Osteocyte (in vitro differentiated cells): ENCODE measurements at regions not wholly inside any gene's neighbourhood (a gene's known extent, or its start where the extent isn't known, plus 50 kb on each side); places are given as distances from the start of the nearest gene placed in this dataset.

ENCODE experiments used
- DNase-seq: peaks from one replicate; pipeline ENCODE4 v3.0.0; 2021; ENCODE audit warnings: mixed read lengths; ENCODE audit not compliant: unreplicated experiment; ENCODE audit errors: extremely low spot score
- H3K27ac Mint-ChIP-seq: one replicate; pipeline ENCODE4 v1.8.0; 2021; ENCODE audit warnings: mild to moderate bottlenecking, mixed read lengths; ENCODE audit not compliant: unreplicated experiment
- H3K27me3 Mint-ChIP-seq: one replicate; pipeline ENCODE4 v1.8.0; 2021; ENCODE audit warnings: mixed read lengths; ENCODE audit not compliant: unreplicated experiment
- H3K36me3 Mint-ChIP-seq: one replicate; pipeline ENCODE4 v1.8.0; 2021; ENCODE audit warnings: mixed read lengths; ENCODE audit not compliant: unreplicated experiment
- H3K4me1 Mint-ChIP-seq: one replicate; pipeline ENCODE4 v1.8.0; 2021; ENCODE audit warnings: mixed read lengths; ENCODE audit not compliant: unreplicated experiment
- H3K4me3 Mint-ChIP-seq: one replicate; pipeline ENCODE4 v1.8.0; 2021; ENCODE audit warnings: mild to moderate bottlenecking, moderate library complexity, mixed read lengths; ENCODE audit not compliant: unreplicated experiment
- H3K9me3 Mint-ChIP-seq: one replicate; pipeline ENCODE4 v1.8.0; 2021; ENCODE audit warnings: mixed read lengths; ENCODE audit not compliant: unreplicated experiment
- CTCF ChIP-seq: fragments of 200-600 bp; sonication (generic); IDR thresholded peaks from 2 replicates; pipeline ENCODE4 v1.5.0; 2021; ENCODE audit warnings: antibody characterized with exemption, mild to moderate bottlenecking, moderate library complexity

GRCh38 chr3:189394599-189395121, 222.9 kb downstream of the TPRG1 start:
- Mint-ChIP-seq H3K27me3 (no peaks in the 10 kb centered on the region), H3K36me3 (no peaks in the 10 kb centered on the region), H3K27ac (no peak overlapping the region), H3K4me1 (peaks cover 14% of the 10 kb centered on the region), H3K9me3 (peaks cover 4% of the 10 kb centered on the region), H3K4me3 (no peak overlapping the region)
- no peak for DNase-seq
- no peak for TF ChIP-seq CTCF

- H3K36me3 Mint-ChIP-seq, result no peaks in the 10 kb centered on the region
- peaks cover 22% of the 10 kb centered on the region for H3K4me1 Mint-ChIP-seq
- H3K9me3 Mint-ChIP-seq, result peaks cover 4% of the 10 kb centered on the region
- H3K4me3 Mint-ChIP-seq, result no peak overlapping the region
- no peak overlapping the region for H3K27ac Mint-ChIP-seq
- TF ChIP-seq CTCF, result no peak
- H3K27me3 Mint-ChIP-seq, result no peaks in the 10 kb centered on the region
- no peak for DNase-seq
Measured at GRCh38 chr3:189395825-189396224, 224.1 kb downstream of the TPRG1 start.

GRCh38 chr3:189398656-189399055, 226.9 kb downstream of the TPRG1 start:
- Mint-ChIP-seq H3K27ac (no peak overlapping the region), H3K4me1 (peaks cover 18% of the 10 kb centered on the region), H3K4me3 (no peak overlapping the region), H3K27me3 (no peaks in the 10 kb centered on the region), H3K36me3 (no peaks in the 10 kb centered on the region), H3K9me3 (peaks cover 9% of the 10 kb centered on the region)
- DNase-seq, result no peak
- no peak for TF ChIP-seq CTCF

- no peak for DNase-seq
- Mint-ChIP-seq H3K4me1 (peaks cover 18% of the 10 kb centered on the region), H3K36me3 (no peaks in the 10 kb centered on the region), H3K4me3 (no peak overlapping the region), H3K27ac (no peak overlapping the region), H3K9me3 (peaks cover 9% of the 10 kb centered on the region), H3K27me3 (no peaks in the 10 kb centered on the region)
- no peak for TF ChIP-seq CTCF
Measured at GRCh38 chr3:189401196-189401595, 229.4 kb downstream of the TPRG1 start.

GRCh38 chr3:189403194-189403593, 228.0 kb upstream of the TP63 start:
- DNase-seq, result no peak
- Mint-ChIP-seq H3K36me3 (no peaks in the 10 kb centered on the region), H3K27ac (no peak overlapping the region)

More at GRCh38 chr3:189403194-189403593, 228.0 kb upstream of the TP63 start:
- no peak for TF ChIP-seq CTCF
- Mint-ChIP-seq H3K27me3 (no peaks in the 10 kb centered on the region), H3K4me3 (no peak overlapping the region), H3K4me1 (peaks cover 18% of the 10 kb centered on the region), H3K9me3 (peaks cover 5% of the 10 kb centered on the region)
